GM04503 (cell line): ENCODE measurements at regions not wholly inside any gene's neighbourhood (a gene's known extent, or its start where the extent isn't known, plus 50 kb on each side); places are given as distances from the start of the nearest gene placed in this dataset.

Experiments used
- DNase-seq: peaks from one replicate; pipeline ENCODE4 v3.0.0-alpha.2; 2012; ENCODE audit warnings: low read depth

GRCh38 chr10:52440612-52441285 lies 126.7 kb downstream of the DKK1 start:
- no peak for DNase-seq

DNA sequence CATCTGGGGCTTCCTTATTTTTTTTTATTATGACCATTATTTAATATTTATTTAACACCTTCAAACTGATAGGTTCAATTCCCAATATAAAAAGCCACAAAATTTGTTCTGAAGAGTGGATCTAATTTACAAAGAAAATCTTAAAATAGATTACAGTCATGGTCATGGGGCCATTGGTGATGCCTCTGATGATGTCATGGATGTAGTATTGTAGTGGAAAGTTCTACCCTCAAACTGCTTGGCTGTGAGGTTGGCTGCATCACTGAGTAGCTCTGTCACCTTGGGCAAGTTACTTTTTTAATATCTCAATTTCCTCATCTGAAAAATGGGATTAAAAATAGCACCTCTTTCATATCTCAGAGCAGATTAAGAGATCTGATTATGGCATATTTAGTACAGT lies 128.5 kb downstream of the DKK1 start:
- DNase-seq: no peak

DNA sequence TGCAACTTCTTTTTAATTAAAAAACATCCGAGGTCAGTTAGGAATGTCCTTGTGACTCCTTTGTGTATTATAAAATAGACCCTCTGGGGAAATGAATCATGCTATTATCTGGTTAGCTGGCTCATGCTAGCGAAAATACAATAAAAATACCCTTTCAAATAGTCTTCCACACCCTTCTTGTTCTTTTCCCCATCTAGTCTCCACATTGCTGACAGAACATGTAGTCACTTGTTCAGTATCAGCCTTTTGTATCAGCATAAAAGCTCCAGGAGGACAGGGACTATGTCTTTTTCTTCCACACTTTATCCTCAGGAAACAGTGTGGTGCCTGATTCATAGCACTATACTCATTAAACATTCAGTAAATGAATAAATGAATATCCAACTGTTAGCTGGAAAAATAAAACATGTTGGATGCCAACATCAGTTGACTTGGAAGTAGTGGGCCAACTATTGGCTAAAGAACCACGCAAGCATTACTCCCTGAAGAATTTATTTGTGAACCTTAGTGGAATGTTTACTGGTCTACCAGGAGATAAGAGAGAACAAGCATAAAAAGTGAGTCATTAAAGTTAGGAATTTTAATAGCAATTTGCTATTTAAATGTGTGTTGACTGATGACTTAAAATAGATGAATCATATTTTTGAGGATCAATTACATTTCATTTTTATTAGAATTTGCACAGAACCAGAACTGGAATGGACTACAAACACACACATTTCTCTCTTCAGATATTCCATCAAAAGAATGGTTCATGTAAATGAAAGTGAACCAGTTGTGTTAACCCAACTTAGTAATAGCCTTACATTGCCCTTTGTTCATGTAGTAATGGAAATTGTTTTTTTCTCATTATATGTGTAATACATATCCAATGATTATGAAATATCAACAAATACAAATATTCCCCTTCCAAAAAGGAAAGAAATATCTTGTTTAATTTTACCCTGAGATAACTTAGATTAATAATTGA lies 129.6 kb downstream of the DKK1 start:
- DNase-seq: peak; percentile 95

GRCh38 chr10:52446391-52446790 lies 132.3 kb downstream of the DKK1 start:
- DNase-seq: no peak

DNA sequence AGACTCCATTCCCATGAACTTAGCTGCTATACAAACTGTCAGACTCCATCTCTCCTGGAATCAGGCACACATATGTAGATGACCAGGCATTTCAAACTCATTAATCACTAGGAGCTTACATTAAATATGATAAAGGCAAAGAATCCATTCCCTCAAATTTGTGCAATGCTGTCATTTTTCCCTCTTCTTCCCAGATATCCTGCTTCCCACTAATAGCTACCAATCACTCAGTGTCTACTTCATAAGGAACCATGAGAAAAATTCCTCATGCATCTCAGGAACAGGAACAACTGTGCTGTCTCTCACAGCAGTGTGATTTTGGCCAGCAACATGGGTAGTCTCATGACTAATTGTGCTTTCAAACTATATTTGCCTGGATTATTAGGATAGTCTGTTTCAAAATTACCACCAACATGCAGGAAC lies 133.9 kb downstream of the DKK1 start:
- no peak for DNase-seq

GRCh38 chr10:52450762-52451291 lies 136.7 kb downstream of the DKK1 start:
- DNase-seq: no peak

DNA sequence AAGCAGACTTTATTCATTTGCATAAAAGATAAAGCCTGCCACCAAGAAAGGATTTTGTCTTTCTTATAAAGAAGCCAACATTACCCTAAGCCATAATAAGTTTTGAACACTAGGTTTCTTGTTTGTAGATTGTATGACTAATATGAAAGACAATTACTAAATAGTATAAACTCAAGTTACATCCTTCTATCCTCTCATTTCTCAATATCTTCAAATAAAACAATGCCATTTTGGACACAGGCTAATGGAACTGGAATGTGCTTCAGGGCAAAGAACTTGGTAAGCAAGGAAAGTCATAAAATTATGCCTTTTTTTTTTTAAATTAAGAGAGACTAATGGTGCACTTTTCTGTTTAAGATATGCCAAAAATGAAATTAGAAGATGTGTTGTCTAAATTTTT lies 137.7 kb downstream of the DKK1 start:
- DNase-seq: peak; percentile 92

- DNase-seq: no peak
Measured at GRCh38 chr10:52452600-52453493, 138.8 kb downstream of the DKK1 start.

DNA sequence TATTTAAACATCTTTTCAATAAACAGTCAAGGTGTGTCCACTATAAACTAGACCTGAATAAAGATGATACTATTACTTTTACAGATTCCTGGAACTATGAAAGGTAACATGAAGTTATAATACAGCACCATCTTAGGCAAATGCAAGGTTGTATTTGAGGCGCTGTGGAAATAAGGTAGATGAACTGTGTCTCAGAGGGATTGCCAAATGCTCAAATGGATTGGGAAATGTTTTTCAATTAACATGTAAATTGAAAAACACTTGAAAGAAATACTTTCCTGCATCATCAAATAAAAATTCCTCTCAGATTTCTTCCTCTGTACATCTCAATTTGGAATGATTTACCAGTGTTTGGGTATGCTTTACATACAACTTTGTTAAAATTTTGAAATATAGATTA lies 139.4 kb downstream of the DKK1 start:
- DNase-seq: no peak

DNA sequence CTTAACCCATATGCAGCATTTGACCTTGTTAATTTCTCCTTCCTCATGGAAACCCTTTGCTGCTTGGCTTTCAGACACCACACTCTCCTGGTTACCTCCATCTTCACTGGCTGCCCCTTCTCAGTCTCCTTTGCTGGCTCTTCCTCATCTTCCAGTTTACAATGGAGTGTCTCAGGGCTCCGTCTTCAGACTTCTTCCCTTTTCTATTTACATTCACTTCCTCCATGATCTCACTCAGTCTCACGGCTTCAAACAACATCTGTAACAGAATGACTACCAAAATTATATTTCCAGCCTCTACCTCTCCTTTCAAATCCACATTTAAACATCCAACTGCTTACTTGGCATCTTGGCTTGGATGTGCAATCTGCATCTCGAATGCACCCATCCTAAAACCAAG lies 140.4 kb downstream of the DKK1 start:
- DNase-seq: no peak

DNA sequence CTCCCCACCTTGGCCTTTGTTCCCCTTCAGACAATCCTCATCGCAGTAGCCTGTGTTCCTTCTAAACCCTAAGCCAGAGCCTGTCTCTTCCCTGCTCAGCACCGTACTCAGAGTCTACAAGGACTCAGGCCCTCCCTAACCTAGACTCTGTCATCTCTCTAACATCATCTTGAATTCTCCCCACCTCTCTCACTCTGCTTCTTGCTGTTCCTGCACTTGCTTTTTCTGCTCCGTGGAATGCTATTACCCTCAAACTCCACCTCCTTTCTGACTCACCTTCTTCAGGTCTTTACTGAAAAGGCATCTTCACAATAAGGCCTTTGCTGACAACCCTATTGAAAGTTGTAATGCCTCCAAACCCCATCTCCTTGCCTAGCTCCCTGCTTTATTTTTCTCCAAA lies 141.0 kb downstream of the DKK1 start:
- no peak for DNase-seq

DNA sequence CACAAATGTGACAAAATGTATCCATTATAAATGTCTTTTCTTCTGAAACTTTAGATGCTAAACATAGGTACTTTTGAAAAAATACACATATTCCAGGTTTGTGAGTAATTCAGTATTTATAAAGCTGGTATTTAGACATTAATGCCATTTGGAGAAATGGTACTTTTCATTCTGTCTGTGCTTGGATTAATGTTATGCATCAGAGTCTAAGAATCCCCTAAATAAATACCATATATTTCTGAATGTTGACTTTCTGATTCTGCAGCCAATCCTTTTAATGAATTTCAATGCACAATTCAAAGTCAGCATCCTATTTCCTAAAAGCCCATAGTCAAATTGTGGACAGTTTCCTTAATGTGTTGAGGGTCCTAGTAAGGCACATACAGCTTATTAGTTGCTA lies 145.0 kb downstream of the DKK1 start:
- DNase-seq: no peak

GRCh38 chr10:52463826-52464225 lies 149.7 kb downstream of the DKK1 start:
- no peak for DNase-seq

DNA sequence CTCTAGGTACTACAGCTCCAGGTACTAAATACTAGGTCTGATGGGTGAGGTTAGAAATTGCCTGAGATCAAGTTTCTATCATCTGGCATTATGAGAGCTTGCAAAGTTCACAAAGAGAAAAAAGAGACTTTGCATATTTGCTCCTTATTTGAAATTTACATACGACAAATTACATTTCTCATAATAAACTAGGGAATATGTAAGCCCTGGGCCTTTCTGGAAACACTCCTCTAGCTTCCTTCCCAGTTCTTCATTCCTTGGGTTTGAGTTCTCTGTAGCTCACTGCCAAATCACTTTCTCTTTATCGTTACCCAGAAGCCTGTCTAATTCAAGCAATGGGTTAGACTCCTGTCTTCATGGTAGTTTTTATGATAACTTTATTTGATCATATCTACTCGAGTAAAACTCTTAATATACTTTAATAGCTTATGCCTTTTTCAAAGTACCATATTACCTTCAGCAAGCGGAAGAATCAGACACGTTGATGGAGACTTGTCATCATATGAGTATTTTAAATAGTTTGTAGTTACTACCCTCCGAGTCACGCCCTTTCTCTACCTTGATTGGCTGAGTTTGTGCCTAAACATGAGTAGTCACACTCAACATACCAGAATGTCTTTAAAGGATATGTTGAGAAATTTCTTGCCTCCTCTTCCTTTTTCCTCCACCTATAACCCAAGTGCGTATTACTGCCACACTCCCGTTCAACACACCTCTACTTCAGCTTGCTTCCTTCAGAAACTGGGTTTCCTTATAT lies 150.5 kb downstream of the DKK1 start:
- no peak for DNase-seq

- DNase-seq: no peak
Measured at GRCh38 chr10:52465202-52465601, 151.1 kb downstream of the DKK1 start.

- no peak for DNase-seq
Measured at GRCh38 chr10:52466464-52466863, 152.4 kb downstream of the DKK1 start.

DNA sequence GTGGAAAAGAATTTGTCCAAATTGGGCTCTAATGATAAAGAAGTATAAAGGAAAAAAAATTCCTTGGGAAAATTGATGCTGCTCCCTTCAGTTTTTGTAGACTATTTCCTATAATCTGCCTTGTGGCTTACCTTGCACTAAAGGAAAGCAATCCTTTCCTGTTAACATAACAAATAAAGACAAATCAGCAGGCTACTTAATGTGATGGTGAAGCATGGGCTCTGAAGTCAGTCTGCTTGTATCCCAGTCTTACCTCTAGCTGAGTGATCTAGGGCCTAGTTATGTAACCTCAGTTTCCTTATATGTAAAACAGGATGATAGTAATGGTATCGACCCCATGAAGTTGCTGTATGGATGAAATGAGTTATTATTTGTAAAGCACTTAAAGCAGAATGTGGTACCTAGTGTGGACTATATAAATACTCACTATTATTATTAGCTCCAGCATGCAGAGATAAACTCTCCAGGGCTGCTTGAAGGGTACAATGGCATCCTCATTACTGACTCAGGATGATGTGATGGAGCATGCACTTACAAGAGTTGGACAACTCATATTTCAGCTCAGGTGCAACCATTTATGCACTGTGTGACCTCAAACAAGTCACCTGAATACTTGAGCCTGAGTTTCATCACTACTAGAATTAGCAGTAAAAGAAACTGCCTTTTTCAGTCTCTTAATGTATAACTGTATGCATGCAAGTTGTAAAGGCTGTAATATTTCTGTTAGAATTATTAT lies 156.1 kb downstream of the DKK1 start:
- no peak for DNase-seq

DNA sequence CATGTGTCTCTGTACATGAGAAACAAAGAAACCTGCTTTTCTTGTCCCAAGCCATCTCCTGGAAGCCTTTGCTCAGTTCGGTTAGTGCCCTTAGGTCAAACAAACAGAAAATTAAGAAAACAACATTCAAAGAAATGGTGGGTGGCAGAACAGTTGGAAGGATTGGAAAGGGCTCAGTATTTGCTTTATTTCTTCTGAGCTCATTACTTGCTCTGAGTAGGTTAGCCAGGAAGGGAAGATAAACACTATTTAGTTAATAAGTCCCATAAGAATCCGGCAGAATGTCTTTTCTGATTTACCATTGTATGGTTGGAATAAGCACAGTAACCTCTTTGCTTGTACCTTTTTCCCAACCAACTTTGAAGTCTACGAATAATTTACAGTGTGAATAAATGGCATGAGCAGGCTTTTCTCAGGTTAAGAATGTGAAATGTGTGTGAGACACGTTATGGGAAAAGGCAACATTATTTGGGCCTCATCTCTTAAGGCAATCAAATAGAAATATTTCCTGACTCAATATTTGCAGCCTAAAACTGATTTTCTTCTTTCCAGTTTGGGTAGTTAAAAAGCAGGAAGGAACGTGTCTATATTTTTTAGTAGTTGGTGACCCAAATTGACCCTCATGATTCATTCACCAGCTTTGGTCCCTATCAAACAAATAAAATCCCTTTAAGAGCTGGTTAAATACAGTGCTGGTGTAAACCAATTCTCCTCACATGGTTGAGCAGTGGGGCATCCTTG lies 158.5 kb downstream of the DKK1 start:
- DNase-seq: no peak

DNA sequence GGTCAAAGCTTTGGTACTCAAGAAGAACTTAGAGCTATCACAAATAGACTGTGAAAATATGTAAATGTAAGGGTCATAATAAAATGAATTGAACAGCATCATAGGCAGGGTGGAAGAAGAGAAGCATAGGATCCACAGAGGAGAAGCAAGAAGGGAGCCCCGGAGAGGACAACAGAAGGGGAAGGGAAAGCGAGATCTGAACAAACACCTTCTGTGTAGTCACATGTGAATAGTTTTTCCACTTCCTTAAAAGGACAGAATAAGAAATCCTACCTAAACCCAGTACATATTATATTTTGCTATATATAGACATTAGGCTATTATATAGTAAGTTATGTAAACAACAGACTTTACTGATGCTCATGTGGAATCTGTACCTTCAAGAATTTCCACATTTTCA lies 160.2 kb downstream of the DKK1 start:
- no peak for DNase-seq

DNA sequence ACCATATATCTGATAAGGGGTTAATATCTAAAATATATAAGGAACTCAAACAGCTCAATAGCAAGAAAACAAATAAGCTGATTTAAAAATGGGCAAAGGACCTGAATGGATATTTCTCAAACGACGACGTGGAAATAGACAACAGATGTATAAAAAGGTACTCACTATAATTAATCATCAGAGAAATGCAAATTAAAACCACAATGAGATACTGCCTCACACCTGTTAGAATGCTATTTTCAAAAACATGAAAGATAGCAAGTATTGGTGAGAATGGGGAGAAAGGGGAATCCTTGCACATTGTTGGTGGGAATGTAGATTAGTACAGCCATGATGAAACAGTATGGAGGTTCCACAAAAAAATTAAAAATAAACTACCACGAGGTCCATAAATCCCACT lies 163.2 kb downstream of the DKK1 start:
- DNase-seq: no peak
